Endothelial cell of umbilical vein (primary cell): ENCODE measurements at regions not wholly inside any gene's neighbourhood (a gene's known extent, or its start where the extent isn't known, plus 50 kb on each side); places are given as distances from the start of the nearest gene placed in this dataset.

ENCODE experiments used
- BruUV-seq: library from RNA; stranded (reverse); fragments of 400-500 nt; replicated peaks from 2 replicates; lab custom pipeline; 2021; lab: Mats Ljungman, UMichigan
- CTCF ChIA-PET: fragments of 300-600, 350-600 bp; sonication (Branson Sonifier 250); formaldehyde crosslinking; loops from one replicate; lab custom pipeline; 2021; ENCODE audit warnings: antibody characterized with exemption, inconsistent platforms; lab: Charles Lee
- POLR2A ChIA-PET: fragments of 300-600, 350-600 bp; sonication (Branson Sonifier 250); formaldehyde crosslinking; loops from one replicate; lab custom pipeline; 2021; ENCODE audit warnings: antibody characterized with exemption, inconsistent platforms; lab: Charles Lee
- DNase-seq: peaks from one replicate; pipeline ENCODE4 v3.0.0-alpha.2; 2011; ENCODE audit warnings: low read depth, low spot score
- FAIRE-seq: peaks from 2 replicates; lab custom pipeline; 2011; peaks lifted over from hg19 to GRCh38; lab: Jason Lieb, UNC
- H2AFZ ChIP-seq: 2 replicates; pipeline ENCODE4 v1.6.0; 2012; ENCODE audit warnings: low read depth, low read length, control low read depth, inconsistent platforms
- H3K27ac ChIP-seq: 2 replicates; pipeline ENCODE4 v1.5.1; 2011; ENCODE audit warnings: low read depth, mild to moderate bottlenecking, control low read depth, low read length, moderate library complexity; ENCODE audit not compliant: insufficient read depth
- H3K27me3 ChIP-seq, 2 experiments: 2 replicates each; pipeline versions ENCODE4 v1.6.0 to v1.6.1; 2011; ENCODE audit warnings: low read length in 2 of 2, mixed read lengths in 1 of 2; ENCODE audit not compliant: control insufficient read depth in 2 of 2, insufficient read depth in 2 of 2
- H3K36me3 ChIP-seq, 2 experiments: 2 replicates in 1 of 2; 3 replicates in 1 of 2; pipeline ENCODE4 v1.5.1; 2011; ENCODE audit warnings: low read length in 2 of 2, mild to moderate bottlenecking in 1 of 2, moderate library complexity in 1 of 2; ENCODE audit not compliant: control insufficient read depth in 2 of 2, insufficient read depth in 2 of 2; ENCODE audit errors: extremely low read depth in 1 of 2
- H3K4me1 ChIP-seq: 3 replicates; pipeline ENCODE4 v1.5.1; 2011; ENCODE audit warnings: mild to moderate bottlenecking, low read length; ENCODE audit not compliant: control insufficient read depth, insufficient read depth; ENCODE audit errors: extremely low read depth
- H3K4me2 ChIP-seq: 2 replicates; pipeline ENCODE4 v1.6.1; 2011; ENCODE audit warnings: low read length, control low read depth, mixed read lengths; ENCODE audit not compliant: insufficient read depth
- H3K4me3 ChIP-seq, 3 experiments: fragments of 200-600 bp in 1 of 3; sonication (generic), shearing (Covaris generic) in 1 of 3; replicated peaks in 1 of 3; 2 replicates each; pipeline ENCODE4 v1.5.1; 2011 to 2016; ENCODE audit warnings: control low read depth in 3 of 3, low read length in 3 of 3, mild to moderate bottlenecking in 2 of 3, inconsistent platforms in 1 of 3, low read depth in 1 of 3, moderate library complexity in 1 of 3; ENCODE audit not compliant: insufficient read depth in 1 of 3
- H3K79me2 ChIP-seq: 2 replicates; pipeline ENCODE4 v1.6.0; 2012; ENCODE audit warnings: low read length, inconsistent platforms; ENCODE audit not compliant: control insufficient read depth, insufficient read depth
- H3K9ac ChIP-seq: replicated peaks from 2 replicates; pipeline ENCODE3; 2011; ENCODE audit warnings: low read length, control low read depth; ENCODE audit not compliant: insufficient read depth; ENCODE audit errors: extremely low read depth
- H3K9me1 ChIP-seq: replicated peaks from 3 replicates; pipeline ENCODE4 v1.6.0; 2011; ENCODE audit warnings: mild to moderate bottlenecking, low read length; ENCODE audit not compliant: control insufficient read depth, insufficient read depth; ENCODE audit errors: extremely low read depth
- H3K9me3 ChIP-seq: replicated peaks from 2 replicates; pipeline ENCODE4 v1.5.1; 2012; ENCODE audit warnings: low read length, inconsistent platforms; ENCODE audit not compliant: control insufficient read depth, insufficient read depth
- H4K20me1 ChIP-seq: replicated peaks from 2 replicates; pipeline ENCODE3; 2011; ENCODE audit warnings: mild to moderate bottlenecking, low read length; ENCODE audit not compliant: control insufficient read depth, insufficient read depth; ENCODE audit errors: extremely low read depth
- EZH2 ChIP-seq: IDR thresholded peaks from 2 replicates; pipeline ENCODE4 v1.6.1; 2012; ENCODE audit warnings: borderline replicate concordance, low read depth, mild to moderate bottlenecking, moderate library complexity, low read length, inconsistent platforms; ENCODE audit not compliant: severe bottlenecking
- FOS ChIP-seq: IDR thresholded peaks from 2 replicates; pipeline ENCODE4 v1.6.1; 2011; ENCODE audit warnings: mild to moderate bottlenecking, low read length, moderate library complexity, borderline replicate concordance; ENCODE audit not compliant: insufficient read depth
- GATA2 ChIP-seq: IDR thresholded peaks from 2 replicates; pipeline ENCODE4 v1.7.0; 2011; ENCODE audit warnings: low read depth, mild to moderate bottlenecking, moderate library complexity, mixed read lengths, low read length; ENCODE audit not compliant: insufficient read length, insufficient read depth
- JUN ChIP-seq: IDR thresholded peaks from 2 replicates; pipeline ENCODE4 v1.6.1; 2011; ENCODE audit warnings: borderline replicate concordance, low read depth; ENCODE audit not compliant: insufficient read length, insufficient read depth
- MYC ChIP-seq: IDR thresholded peaks from one replicate; pipeline ENCODE4 v1.6.1; 2011; ENCODE audit warnings: mild to moderate bottlenecking, low read depth, low read length
- POLR2A ChIP-seq: IDR thresholded peaks from 2 replicates; pipeline ENCODE4 v1.6.1; 2012; ENCODE audit warnings: low read depth, mild to moderate bottlenecking, control low read depth, low read length
- POLR2AphosphoS5 ChIP-seq: IDR thresholded peaks from 2 replicates; pipeline ENCODE4 v1.6.1; 2012; ENCODE audit warnings: low read depth, mild to moderate bottlenecking, control low read depth, low read length, moderate library complexity; ENCODE audit not compliant: insufficient read depth
- dilution Hi-C: fragments of 300-500 bp; cut with MboI; formaldehyde crosslinking; loops from one replicate; pipeline ENCODE4 v1.15.0; 2019; ENCODE audit warnings: low sequenced_read_pairs; ENCODE audit not compliant: extremely low pct_ligation_motif_present
- intact Hi-C: fragments of 100-400 bp; cut with micrococcal nuclease; formaldehyde crosslinking; loops from one replicate; pipeline ENCODE4 v1.10.0; 2022
- TF ChIP-seq, protein P1 (sequence below), 2 donors: IDR thresholded peaks; 1 replicate in 1 of 2; 2 replicates in 1 of 2; pipeline ENCODE4 v1.5.1; 2011; ENCODE audit warnings: low read length in 2 of 2, mild to moderate bottlenecking in 2 of 2, moderate library complexity in 2 of 2, control low read depth in 1 of 2, inconsistent platforms in 1 of 2, low read depth in 1 of 2; ENCODE audit not compliant: insufficient read depth in 1 of 2; ENCODE audit errors: extremely low read depth in 1 of 2
- TF ChIP-seq, protein P2 (sequence below): IDR thresholded peaks from 2 replicates; pipeline ENCODE4 v1.6.1; 2011; ENCODE audit not compliant: insufficient read depth, insufficient read length

DNA sequence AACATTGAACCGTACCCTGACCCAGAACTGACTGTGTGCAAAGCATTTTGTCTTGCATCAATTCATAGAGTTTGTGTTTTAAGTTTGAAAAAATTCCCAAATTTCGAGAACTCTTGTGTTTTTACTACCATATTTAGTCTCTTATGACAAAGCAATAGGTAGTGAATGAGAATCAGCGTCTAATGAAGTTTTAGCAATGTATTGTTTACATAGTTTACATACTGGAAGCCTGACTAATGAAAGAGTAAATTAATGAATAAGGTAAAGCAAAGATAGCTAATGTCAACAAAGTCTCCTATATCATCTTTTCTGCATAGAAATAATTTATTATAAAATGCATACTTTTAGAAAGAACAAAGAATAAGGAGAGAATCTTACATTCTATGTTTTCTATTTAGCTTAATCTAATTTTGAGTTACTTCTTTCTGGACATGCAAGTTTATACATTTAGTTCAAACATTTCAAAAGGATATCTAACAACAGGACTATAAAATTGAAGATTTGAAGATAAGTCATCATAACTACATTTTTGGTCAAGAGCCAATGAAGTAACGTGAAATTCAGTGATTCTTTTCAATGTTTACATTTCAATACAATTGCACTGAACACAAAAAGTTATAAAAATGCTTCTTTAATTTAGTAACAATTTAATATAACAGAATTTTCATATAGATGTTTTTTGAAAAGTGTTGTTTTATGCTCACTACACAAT, 1943.7 kb downstream of the NCAM2 start:
- Histone ChIP-seq H3K27me3 (no peaks in the 10 kb centered on the region), H3K9ac (no peak overlapping the region), H3K36me3 (no peaks in the 10 kb centered on the region), H3K4me1 (no peaks in the 10 kb centered on the region), H3K27ac (no peak overlapping the region), H3K4me2 (no peak overlapping the region), H4K20me1 (no peaks in the 10 kb centered on the region), H3K79me2 (no peaks in the 10 kb centered on the region), H2AFZ (no peak overlapping the region), H3K9me1 (no peaks in the 10 kb centered on the region), H3K4me3 (no peak overlapping the region), H3K9me3 (no peaks in the 10 kb centered on the region)
- ChIA-PET POLR2A (no interaction called here), CTCF (no interaction called here)
- TF ChIP-seq, protein P1, sequence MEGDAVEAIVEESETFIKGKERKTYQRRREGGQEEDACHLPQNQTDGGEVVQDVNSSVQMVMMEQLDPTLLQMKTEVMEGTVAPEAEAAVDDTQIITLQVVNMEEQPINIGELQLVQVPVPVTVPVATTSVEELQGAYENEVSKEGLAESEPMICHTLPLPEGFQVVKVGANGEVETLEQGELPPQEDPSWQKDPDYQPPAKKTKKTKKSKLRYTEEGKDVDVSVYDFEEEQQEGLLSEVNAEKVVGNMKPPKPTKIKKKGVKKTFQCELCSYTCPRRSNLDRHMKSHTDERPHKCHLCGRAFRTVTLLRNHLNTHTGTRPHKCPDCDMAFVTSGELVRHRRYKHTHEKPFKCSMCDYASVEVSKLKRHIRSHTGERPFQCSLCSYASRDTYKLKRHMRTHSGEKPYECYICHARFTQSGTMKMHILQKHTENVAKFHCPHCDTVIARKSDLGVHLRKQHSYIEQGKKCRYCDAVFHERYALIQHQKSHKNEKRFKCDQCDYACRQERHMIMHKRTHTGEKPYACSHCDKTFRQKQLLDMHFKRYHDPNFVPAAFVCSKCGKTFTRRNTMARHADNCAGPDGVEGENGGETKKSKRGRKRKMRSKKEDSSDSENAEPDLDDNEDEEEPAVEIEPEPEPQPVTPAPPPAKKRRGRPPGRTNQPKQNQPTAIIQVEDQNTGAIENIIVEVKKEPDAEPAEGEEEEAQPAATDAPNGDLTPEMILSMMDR (IDR thresholded peaks at IDR 0.05; ENCODE audit: extremely low read depth in 1 of 2, insufficient read depth in 1 of 2, low read depth in 1 of 2, low read length in 2 of 2) = no peak
- TF ChIP-seq EZH2 = no peak
- no peak for TF ChIP-seq POLR2AphosphoS5
- TF ChIP-seq POLR2A = no peak
- no peak for TF ChIP-seq FOS
- TF ChIP-seq JUN = no peak
- TF ChIP-seq GATA2 = no peak
- TF ChIP-seq, protein P2, sequence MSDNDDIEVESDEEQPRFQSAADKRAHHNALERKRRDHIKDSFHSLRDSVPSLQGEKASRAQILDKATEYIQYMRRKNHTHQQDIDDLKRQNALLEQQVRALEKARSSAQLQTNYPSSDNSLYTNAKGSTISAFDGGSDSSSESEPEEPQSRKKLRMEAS = no peak
- TF ChIP-seq MYC = no peak
- FAIRE-seq = no peak
- no TSS peak for BruUV-seq
- intact Hi-C loops = no loop called here
- no peak for DNase-seq
- dilution Hi-C loops = no loop called here
